ENCODE measurements at regions not wholly inside any gene's neighbourhood (a gene's known extent, or its start where the extent isn't known, plus 50 kb on each side); places are given as distances from the start of the nearest gene placed in this dataset.

- no peaks in the 10 kb centered on the region for H3K9me1 ChIP-seq (ENCODE audit: insufficient read depth, low read length)
- H3K79me1 ChIP-seq (ENCODE audit: low read depth in 1 of 2, low read length in 2 of 2) = no peaks in the 10 kb centered on the region
- H4K5ac ChIP-seq (ENCODE audit: low read depth, low read length) = no peak overlapping the region
- no peak overlapping the region for H3K4me2 ChIP-seq (ENCODE audit: low read depth, low read length)
- H3K56ac ChIP-seq (ENCODE audit: extremely low read depth, insufficient read depth, low read length) = no peak overlapping the region
- ATAC-seq (ENCODE audit: low read depth) (no peak), DNase-seq (no peak)
- no peak overlapping the region for H2BK20ac ChIP-seq (ENCODE audit: low read depth, low read length)
- H3K9ac ChIP-seq (ENCODE audit: low read depth, low read length) = no peak overlapping the region
- H3K36me3 ChIP-seq (ENCODE audit: control insufficient read depth, insufficient read depth, low read length) = no peaks in the 10 kb centered on the region
- no peak overlapping the region for H2BK15ac ChIP-seq (ENCODE audit: low read depth, low read length)
- intact Hi-C loops (cut with micrococcal nuclease) = no loop called here
- H3K27ac ChIP-seq (ENCODE audit: insufficient read depth, low read length) = no peak overlapping the region
- H2AK9ac ChIP-seq (replicated peaks; ENCODE audit: low read depth, low read length, poor library complexity) = no peak overlapping the region
- no peaks in the 10 kb centered on the region for H3K27me3 ChIP-seq (ENCODE audit: control insufficient read depth, insufficient read depth, low read length)
- H3K18ac ChIP-seq (ENCODE audit: low read depth, low read length) = no peak overlapping the region
- 0 out of 2 replicates have a peak, but pooled peaks cover 2% of the 10 kb centered on the region for H3K4me1 ChIP-seq (ENCODE audit: control insufficient read depth, insufficient read depth, low read length)
- no peaks in the 10 kb centered on the region for H3K9me3 ChIP-seq (ENCODE audit: control insufficient read depth, insufficient read depth, low read length)
- dilution Hi-C loops (cut with HindIII; ENCODE audit: low sequenced_read_pairs, unreplicated experiment) = no loop called here
- no peak overlapping the region for H3K23ac ChIP-seq (ENCODE audit: low read depth, low read length)
- H2AK5ac ChIP-seq (ENCODE audit: low read depth, low read length) = no peak overlapping the region
- H4K91ac ChIP-seq (ENCODE audit: insufficient read depth, low read depth, low read length) = no peak overlapping the region
- no peak overlapping the region for H3K4me3 ChIP-seq (ENCODE audit: insufficient read depth, low read depth, low read length)
- H3K4ac ChIP-seq (ENCODE audit: low read depth, low read length) = no peak overlapping the region
- BruUV-seq (replicated peaks) = no TSS peak
- no peak overlapping the region for H4K8ac ChIP-seq (ENCODE audit: low read depth in 2 of 2, low read length in 2 of 2)
- in situ Hi-C loops (cut with MboI; ENCODE audit: low sequenced_read_pairs) = no loop called here
- no peak overlapping the region for H2BK5ac ChIP-seq (ENCODE audit: low read depth, low read length, poor library complexity, severe bottlenecking)
- H3K14ac ChIP-seq (replicated peaks; ENCODE audit: low read depth, low read length) = no peak overlapping the region
- WGBS, 2 experiments (ENCODE audit: extremely low coverage in 2 of 2, insufficient read length in 1 of 2) = no CpG with 5 or more reads among the region's 1 CpG
- H2BK120ac ChIP-seq (ENCODE audit: low read depth, low read length) = no peak overlapping the region
- POLR2A ChIA-PET (ENCODE audit: unreplicated experiment) = no interaction called here
- CTCF ChIA-PET = no interaction called here
- TF ChIP-seq FOS (IDR thresholded peaks at IDR 0.05; ENCODE audit: low read depth, low read length) (no peak), BHLHE40 (IDR thresholded peaks at IDR 0.05; ENCODE audit: low read depth, low read length) (no peak), RFX5 (IDR thresholded peaks at IDR 0.05; ENCODE audit: low read depth, low read length) (no peak), CHD1 (IDR thresholded peaks at IDR 0.05; ENCODE audit: low read depth, low read length) (no peak), NFE2L2 (IDR thresholded peaks at IDR 0.05; ENCODE audit: low read depth, low read length) (no peak), MAZ (IDR thresholded peaks at IDR 0.05; ENCODE audit: borderline replicate concordance, low read depth, low read length) (no peak), POLR2A (IDR thresholded peaks at IDR 0.05; ENCODE audit: low read depth, low read length) (no peak), RAD21 (IDR thresholded peaks at IDR 0.05; ENCODE audit: low read length) (no peak), USF2 (IDR thresholded peaks at IDR 0.05; ENCODE audit: low read depth, low read length) (no peak), RCOR1 (IDR thresholded peaks at IDR 0.05; ENCODE audit: insufficient replicate concordance, low read length) (no peak), SMC3 (IDR thresholded peaks at IDR 0.05; ENCODE audit: low read depth, low read length) (no peak), MAFK (IDR thresholded peaks at IDR 0.05; ENCODE audit: low read depth, low read length) (no peak)
- TF ChIP-seq, protein P1, sequence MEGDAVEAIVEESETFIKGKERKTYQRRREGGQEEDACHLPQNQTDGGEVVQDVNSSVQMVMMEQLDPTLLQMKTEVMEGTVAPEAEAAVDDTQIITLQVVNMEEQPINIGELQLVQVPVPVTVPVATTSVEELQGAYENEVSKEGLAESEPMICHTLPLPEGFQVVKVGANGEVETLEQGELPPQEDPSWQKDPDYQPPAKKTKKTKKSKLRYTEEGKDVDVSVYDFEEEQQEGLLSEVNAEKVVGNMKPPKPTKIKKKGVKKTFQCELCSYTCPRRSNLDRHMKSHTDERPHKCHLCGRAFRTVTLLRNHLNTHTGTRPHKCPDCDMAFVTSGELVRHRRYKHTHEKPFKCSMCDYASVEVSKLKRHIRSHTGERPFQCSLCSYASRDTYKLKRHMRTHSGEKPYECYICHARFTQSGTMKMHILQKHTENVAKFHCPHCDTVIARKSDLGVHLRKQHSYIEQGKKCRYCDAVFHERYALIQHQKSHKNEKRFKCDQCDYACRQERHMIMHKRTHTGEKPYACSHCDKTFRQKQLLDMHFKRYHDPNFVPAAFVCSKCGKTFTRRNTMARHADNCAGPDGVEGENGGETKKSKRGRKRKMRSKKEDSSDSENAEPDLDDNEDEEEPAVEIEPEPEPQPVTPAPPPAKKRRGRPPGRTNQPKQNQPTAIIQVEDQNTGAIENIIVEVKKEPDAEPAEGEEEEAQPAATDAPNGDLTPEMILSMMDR (conservative IDR thresholded peaks at IDR 0.05; ENCODE audit: low read depth, low read length) = no peak
- H2AFZ ChIP-seq (replicated peaks; ENCODE audit: low read length, poor library complexity) = no peak overlapping the region
- H4K20me1 ChIP-seq (ENCODE audit: insufficient read depth, low read length) = no peaks in the 10 kb centered on the region
These were observed 54.2 kb upstream of the MLIP start for GRCh38 chr6:54057058-54057457.

All from IMR-90 (cell line).